Activated T-cell treated with anti-CD3 and anti-CD28 coated beads, Interleukin-2, amount 50 U/mL, for 4 hours (primary cell): ENCODE measurements at regions not wholly inside any gene's neighbourhood (a gene's known extent, or its start where the extent isn't known, plus 50 kb on each side); places are given as distances from the start of the nearest gene placed in this dataset.
"Not testable (repeated sequence)": the region's sequence is repeated elsewhere in the genome, so short reads cannot be mapped to it uniquely, and the experiment has no call there.

Experiments used
- ATAC-seq, 2 donors: fragments of 200-7000 bp; cut with Tn5 transposase; one replicate each; pipeline ENCODE4 v1.10.0; 2021
- DNase-seq: peaks from one replicate; pipeline ENCODE4 v3.0.0-alpha.2; 2020
- H3K27me3 Mint-ChIP-seq: one replicate; pipeline ENCODE4 v1.8.0; 2021; ENCODE audit warnings: low read depth, mixed read lengths
- H3K36me3 Mint-ChIP-seq: one replicate; pipeline ENCODE4 v1.8.0; 2022; ENCODE audit warnings: mixed read lengths; ENCODE audit not compliant: insufficient read depth
- H3K4me1 Mint-ChIP-seq: one replicate; pipeline ENCODE4 v1.8.0; 2021; ENCODE audit warnings: low read depth, mixed read lengths
- H3K4me3 Mint-ChIP-seq: one replicate; pipeline ENCODE4 v1.8.0; 2021; ENCODE audit warnings: mild to moderate bottlenecking, moderate library complexity, mixed read lengths
- H3K9me3 Mint-ChIP-seq: one replicate; pipeline ENCODE4 v1.8.0; 2021; ENCODE audit warnings: mixed read lengths

DNA sequence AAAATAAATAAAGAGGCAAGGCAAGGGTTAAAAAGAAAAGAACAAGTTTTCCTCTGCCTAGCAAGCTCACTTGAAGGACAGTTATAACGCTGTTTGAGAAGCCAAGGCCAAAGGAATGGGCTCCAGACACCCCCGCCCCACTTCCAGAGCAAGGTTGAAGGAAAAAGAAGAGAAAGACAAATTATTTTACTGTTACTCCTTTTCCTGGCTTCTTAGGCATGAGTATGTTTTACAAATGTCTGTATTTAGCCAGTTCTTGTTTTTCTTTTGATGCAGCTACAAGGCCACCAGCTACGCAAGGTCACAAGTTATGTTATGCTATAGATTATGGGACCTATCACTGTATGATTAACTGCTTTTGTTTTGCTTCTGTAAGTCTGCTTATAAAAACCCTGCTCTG is 94.6 kb downstream of the ZNF22 start:
- peaks cover 37% of the 10 kb centered on the region for H3K27me3 Mint-ChIP-seq
- no peaks in the 10 kb centered on the region for H3K4me1 Mint-ChIP-seq
- DNase-seq (no peak), ATAC-seq (no peak)
- no peak overlapping the region for H3K4me3 Mint-ChIP-seq
- H3K36me3 Mint-ChIP-seq = no peaks in the 10 kb centered on the region
- no peaks in the 10 kb centered on the region for H3K9me3 Mint-ChIP-seq

DNA sequence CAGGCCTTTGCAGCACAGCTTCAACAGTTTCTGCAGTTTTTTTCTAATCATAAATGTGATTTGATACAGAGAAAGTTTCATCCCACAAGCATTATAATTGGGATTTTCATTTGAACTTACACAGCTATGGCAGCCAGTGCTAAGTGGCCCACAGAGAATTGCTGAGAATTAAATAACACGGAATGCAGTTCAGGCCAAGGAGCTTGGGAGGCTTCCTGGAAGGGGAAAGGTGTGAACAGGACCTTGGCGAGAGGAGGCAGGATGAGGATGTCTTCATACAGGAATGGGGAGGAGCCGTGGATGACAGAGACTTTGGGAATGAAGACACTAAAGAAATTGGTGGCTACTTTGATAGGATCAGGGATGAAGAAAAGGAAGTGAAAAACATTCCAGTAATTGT is 95.3 kb downstream of the ZNF22 start:
- Mint-ChIP-seq H3K27me3 (peaks cover 34% of the 10 kb centered on the region), H3K36me3 (no peaks in the 10 kb centered on the region), H3K4me3 (no peak overlapping the region), H3K4me1 (no peaks in the 10 kb centered on the region), H3K9me3 (no peaks in the 10 kb centered on the region)
- ATAC-seq (no peak), DNase-seq (no peak)

GRCh38 chr10:45100429-45100828 is 99.7 kb downstream of the ZNF22 start:
- Mint-ChIP-seq H3K9me3 (no peaks in the 10 kb centered on the region), H3K4me3 (no peak overlapping the region), H3K27me3 (peaks cover 26% of the 10 kb centered on the region), H3K4me1 (no peaks in the 10 kb centered on the region), H3K36me3 (no peaks in the 10 kb centered on the region)
- DNase-seq = no peak
- ATAC-seq = no peak

- DNase-seq (no peak), ATAC-seq (no peak)
- Mint-ChIP-seq H3K36me3 (no peaks in the 10 kb centered on the region), H3K4me3 (no peak overlapping the region), H3K4me1 (no peaks in the 10 kb centered on the region), H3K27me3 (peaks cover 32% of the 10 kb centered on the region), H3K9me3 (no peaks in the 10 kb centered on the region)
Observed at GRCh38 chr10:45104674-45105073, 104.0 kb downstream of the ZNF22 start.

DNA sequence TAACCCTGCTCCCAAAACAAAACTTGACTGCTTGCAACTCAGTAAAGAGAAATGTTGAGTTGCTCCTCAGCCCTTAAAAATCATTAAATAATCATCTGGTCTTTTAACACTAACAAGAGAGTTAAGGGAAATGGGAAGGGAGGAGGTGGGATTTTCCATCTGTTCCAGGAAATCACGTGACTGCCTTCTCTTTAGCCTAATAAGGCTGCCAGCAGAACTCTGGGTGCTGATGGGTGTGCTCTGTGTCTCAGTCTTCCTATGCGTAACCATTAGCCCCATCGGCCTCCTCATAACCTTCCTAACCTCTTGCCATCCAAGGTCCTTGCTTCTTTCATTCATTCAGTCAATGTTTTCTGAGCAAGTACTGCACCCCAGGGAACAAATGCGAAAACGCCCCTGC is 104.6 kb downstream of the ZNF22 start:
- not testable (repeated sequence) for DNase-seq, ATAC-seq, H3K4me3 Mint-ChIP-seq, H3K36me3 Mint-ChIP-seq, H3K4me1 Mint-ChIP-seq, H3K9me3 Mint-ChIP-seq
- H3K27me3 Mint-ChIP-seq = peaks cover 29% of the 10 kb centered on the region

DNA sequence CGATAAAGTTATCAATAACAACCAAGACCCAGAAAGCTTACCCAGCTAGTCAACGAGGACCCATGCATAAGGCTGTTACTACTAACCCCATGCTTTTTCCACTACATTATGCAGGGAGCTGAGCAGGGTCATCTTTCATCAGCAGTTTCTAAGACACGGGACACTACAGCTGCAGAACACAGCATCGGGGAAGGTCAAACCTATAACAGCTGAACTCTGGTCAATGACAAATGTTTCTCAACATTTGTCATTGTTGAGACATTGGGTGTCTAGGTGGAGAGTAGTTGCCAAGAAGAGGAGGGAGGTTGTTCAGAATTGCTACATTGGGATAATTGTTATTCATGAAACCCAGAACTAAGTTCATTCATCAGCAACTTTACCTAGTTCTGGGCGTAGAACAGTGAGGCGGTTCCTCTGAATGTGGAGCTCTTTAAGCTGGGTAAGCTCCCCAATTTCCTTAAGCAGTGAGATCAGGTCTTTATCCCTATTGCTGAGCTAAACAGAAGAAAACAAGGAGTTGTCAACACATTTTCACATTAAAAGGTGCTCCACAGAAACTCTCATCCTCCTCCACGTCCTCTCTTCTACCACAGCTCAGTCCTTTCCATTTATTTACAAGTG is 105.6 kb downstream of the ZNF22 start:
- no peak for ATAC-seq
- Mint-ChIP-seq H3K27me3 (peaks cover 29% of the 10 kb centered on the region), H3K4me1 (no peaks in the 10 kb centered on the region), H3K36me3 (no peaks in the 10 kb centered on the region), H3K9me3 (no peaks in the 10 kb centered on the region), H3K4me3 (no peak overlapping the region)
- DNase-seq = no peak

DNA sequence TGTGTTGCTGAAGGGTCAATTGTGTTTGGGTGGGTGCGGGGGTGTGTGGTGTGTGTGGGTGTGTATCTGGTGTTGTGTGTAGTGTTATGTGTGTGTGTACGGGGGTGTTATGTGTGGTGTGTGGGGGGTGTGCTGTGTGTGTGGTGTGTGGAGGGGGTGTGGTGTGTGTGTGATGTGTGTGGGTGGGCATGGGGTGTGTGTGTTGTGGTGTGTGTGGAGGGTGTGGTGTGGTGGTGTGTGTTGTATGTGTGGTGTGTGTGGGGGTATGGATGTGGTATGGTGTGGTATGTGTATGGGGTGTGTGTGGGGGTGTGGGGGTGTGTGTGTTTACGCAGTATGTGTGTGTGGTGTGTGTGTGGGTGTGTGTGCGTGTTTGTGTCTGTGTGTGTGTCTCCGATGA is 110.8 kb downstream of the ZNF22 start:
- Mint-ChIP-seq H3K9me3 (no peaks in the 10 kb centered on the region), H3K27me3 (peaks cover 14% of the 10 kb centered on the region), H3K36me3 (no peaks in the 10 kb centered on the region), H3K4me3 (no peak overlapping the region), H3K4me1 (no peaks in the 10 kb centered on the region)
- ATAC-seq (no peak), DNase-seq (no peak)

DNA sequence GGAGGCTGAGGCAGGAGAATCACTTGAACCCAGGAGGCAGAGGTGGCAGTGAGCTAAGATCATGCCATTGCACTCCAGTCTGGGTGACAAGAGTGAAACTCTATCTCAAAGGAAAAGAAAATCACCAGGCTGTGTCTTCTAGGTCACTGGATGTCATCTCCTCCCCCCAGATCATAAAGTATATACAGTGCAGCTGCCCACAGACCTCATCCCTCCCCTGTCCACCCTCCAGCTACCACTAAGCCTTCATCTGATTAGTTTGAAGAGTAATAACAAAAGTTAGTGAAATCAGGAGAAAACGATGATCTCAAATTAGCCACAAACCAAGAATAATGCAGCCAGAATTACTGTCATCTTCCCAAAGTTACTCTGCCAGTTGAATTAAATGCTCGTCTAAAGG is 117.2 kb downstream of the ZNF22 start:
- not testable (repeated sequence) for DNase-seq, H3K36me3 Mint-ChIP-seq, H3K9me3 Mint-ChIP-seq, ATAC-seq, H3K4me3 Mint-ChIP-seq, H3K4me1 Mint-ChIP-seq
- peaks cover 19% of the 10 kb centered on the region for H3K27me3 Mint-ChIP-seq

GRCh38 chr10:45118929-45119328 is 118.2 kb downstream of the ZNF22 start:
- Mint-ChIP-seq H3K9me3 (no peaks in the 10 kb centered on the region), H3K4me3 (no peak overlapping the region), H3K4me1 (no peaks in the 10 kb centered on the region), H3K36me3 (no peaks in the 10 kb centered on the region), H3K27me3 (peaks cover 19% of the 10 kb centered on the region)
- no peak for DNase-seq
- no peak for ATAC-seq

DNA sequence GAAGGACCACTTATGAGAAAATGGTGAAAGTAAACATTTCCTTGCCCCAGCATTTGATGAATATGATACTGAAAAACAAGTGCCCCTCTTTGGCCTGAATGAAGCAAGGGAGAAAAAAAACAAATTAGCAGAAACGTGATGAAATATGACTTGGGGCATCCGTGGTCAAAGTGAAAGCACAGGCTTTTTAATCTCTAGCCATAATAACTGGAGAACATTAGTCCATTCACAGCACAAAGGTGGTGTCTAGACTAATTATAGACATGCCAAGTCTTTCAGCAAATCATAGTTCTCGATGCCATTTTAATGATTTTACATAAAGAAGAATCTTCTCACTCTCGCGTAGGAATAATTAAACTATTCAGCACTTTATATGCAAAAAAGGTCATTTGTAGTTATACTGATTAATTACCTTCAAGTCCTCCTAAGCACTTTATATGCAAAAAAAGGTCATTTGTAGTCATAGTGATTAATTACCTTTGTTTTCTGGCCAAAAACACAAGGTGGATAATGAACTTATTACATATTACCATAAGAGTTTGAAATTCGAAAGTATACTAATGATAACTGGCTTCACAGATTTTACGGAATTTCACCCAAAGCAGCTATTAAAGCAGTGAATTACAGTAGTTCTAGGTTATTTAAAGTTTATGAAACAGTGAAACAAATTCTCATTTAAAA is 121.6 kb downstream of the ZNF22 start:
- not testable (repeated sequence) for DNase-seq, H3K36me3 Mint-ChIP-seq, ATAC-seq, H3K4me1 Mint-ChIP-seq, H3K4me3 Mint-ChIP-seq, H3K9me3 Mint-ChIP-seq
- peaks cover 11% of the 10 kb centered on the region for H3K27me3 Mint-ChIP-seq

DNA sequence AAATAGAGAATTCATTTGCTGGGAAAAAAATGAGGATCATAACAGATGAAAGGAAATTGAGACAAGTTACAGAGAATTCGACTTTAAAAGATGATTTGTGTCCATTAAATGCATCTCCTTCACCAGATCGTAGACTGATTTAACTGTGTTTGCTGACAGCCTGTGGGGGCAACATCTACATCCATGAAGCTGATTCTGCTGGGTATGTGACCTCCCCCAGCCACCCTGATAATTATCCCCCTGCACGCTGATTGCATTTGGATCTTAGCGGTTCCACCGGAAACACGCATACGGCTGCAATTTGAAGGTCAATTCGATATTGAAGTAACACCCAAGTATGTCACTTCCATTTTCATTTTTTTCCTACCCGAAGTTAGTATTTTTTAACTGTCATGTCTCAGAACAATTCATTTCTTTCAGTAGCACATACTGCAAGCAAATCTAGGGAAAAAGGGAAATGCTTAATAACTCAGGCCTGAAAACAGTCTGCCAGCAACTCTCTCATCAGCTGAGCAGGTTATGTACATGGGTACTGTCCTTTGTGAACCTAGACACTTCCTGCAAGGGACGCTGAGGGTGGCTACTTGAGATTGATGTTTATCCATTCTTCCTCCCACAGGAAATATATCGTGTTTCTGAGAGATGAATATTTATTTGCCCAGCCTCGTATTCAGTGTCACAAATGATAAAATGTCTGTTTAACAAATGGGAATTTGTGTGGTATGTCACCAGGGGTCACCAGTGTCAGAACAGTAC is 134.9 kb downstream of the ZNF22 start:
- DNase-seq = no peak
- peaks cover 5% of the 10 kb centered on the region for H3K27me3 Mint-ChIP-seq
- no peak overlapping the region for H3K4me3 Mint-ChIP-seq
- H3K9me3 Mint-ChIP-seq = no peaks in the 10 kb centered on the region
- ATAC-seq = no peak
- H3K4me1 Mint-ChIP-seq = no peaks in the 10 kb centered on the region
- no peaks in the 10 kb centered on the region for H3K36me3 Mint-ChIP-seq

DNA sequence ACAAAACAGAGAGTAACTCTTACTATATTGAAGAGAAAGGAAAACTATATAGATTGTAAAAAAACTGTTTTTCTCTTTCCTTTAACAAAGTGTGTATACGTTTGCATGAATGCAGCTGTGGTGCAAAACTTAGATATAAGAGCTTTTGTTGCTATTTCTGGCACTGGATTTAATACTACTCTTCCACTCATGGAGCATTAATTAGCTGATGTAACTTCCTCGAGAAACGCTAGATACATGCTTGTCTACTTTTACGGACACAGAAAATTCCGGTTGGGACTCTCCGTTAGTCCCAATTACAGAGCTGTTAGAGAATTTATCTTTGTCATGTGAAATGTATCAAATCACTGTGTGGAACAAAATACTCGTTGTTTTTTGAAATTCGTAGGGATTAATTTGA is 135.5 kb downstream of the ZNF22 start:
- H3K4me3 Mint-ChIP-seq = no peak overlapping the region
- H3K9me3 Mint-ChIP-seq = no peaks in the 10 kb centered on the region
- no peaks in the 10 kb centered on the region for H3K4me1 Mint-ChIP-seq
- no peaks in the 10 kb centered on the region for H3K36me3 Mint-ChIP-seq
- DNase-seq (no peak), ATAC-seq (no peak)
- peaks cover 8% of the 10 kb centered on the region for H3K27me3 Mint-ChIP-seq

GRCh38 chr10:45144326-45145070 is 143.8 kb downstream of the ZNF22 start:
- DNase-seq (no peak), ATAC-seq (no peak)
- Mint-ChIP-seq H3K27me3 (peaks cover 27% of the 10 kb centered on the region), H3K36me3 (no peaks in the 10 kb centered on the region), H3K4me3 (no peak overlapping the region), H3K9me3 (no peaks in the 10 kb centered on the region), H3K4me1 (no peaks in the 10 kb centered on the region)

DNA sequence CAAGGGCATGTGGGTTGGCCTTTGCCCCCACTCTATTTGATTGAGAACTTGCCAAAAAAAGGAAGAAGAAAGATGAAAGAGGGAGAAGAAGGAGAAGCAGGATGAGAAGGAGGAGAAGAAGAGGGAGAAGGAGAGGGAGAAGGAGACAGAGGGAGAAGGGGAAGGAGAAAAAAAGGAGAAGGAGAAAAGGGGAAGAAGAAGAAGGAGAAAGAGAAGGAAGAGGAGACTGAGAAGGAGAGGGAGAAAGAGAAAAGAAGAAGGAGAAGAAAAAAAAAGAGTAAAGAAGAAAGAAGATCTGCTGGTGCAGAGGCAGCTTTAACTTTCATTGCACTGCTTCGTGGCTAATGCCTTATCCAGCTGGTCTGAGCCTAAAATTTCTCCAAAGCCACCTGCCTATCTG is 144.4 kb downstream of the ZNF22 start:
- ATAC-seq, DNase-seq, H3K4me3 Mint-ChIP-seq, H3K36me3 Mint-ChIP-seq, H3K9me3 Mint-ChIP-seq, H3K4me1 Mint-ChIP-seq: not testable (repeated sequence)
- H3K27me3 Mint-ChIP-seq = peaks cover 27% of the 10 kb centered on the region
